Aorta (tissue), 5 donors: ENCODE measurements at regions not wholly inside any gene's neighbourhood (a gene's known extent, or its start where the extent isn't known, plus 50 kb on each side); places are given as distances from the start of the nearest gene placed in this dataset.

ENCODE experiments used
- ATAC-seq: fragments of 200-7000 bp; cut with Tn5 transposase; one replicate; pipeline ENCODE4 v1.9.1; 2022; ENCODE audit warnings: moderate library complexity; ENCODE audit not compliant: low FRiP score
- DNase-seq, 2 donors: peaks; one replicate each; pipeline ENCODE4 v3.0.0-alpha.2; 2020
- H3K27ac ChIP-seq, 2 donors: one replicate each; pipeline ENCODE4 v1.5.1; 2013; ENCODE audit warnings: low read length in 2 of 2, mild to moderate bottlenecking in 2 of 2, moderate library complexity in 2 of 2, control low read depth in 1 of 2, inconsistent platforms in 1 of 2, low read depth in 1 of 2
- H3K27me3 ChIP-seq, 2 donors: one replicate each; pipeline ENCODE4 v1.6.1; 2013; ENCODE audit warnings: control low read depth in 1 of 2, low read length in 1 of 2, mild to moderate bottlenecking in 1 of 2, moderate library complexity in 1 of 2; ENCODE audit not compliant: insufficient read depth in 2 of 2, control insufficient read depth in 1 of 2
- H3K36me3 ChIP-seq, 2 donors: one replicate each; pipeline ENCODE4 v1.6.1; 2013; ENCODE audit warnings: control low read depth in 1 of 2, low read length in 1 of 2, mild to moderate bottlenecking in 1 of 2; ENCODE audit not compliant: insufficient read depth in 2 of 2, control insufficient read depth in 1 of 2
- H3K4me1 ChIP-seq, 2 donors: one replicate each; pipeline ENCODE4 v1.6.1; 2013; ENCODE audit warnings: low read length in 2 of 2, control low read depth in 1 of 2, mild to moderate bottlenecking in 1 of 2, moderate library complexity in 1 of 2; ENCODE audit not compliant: insufficient read depth in 2 of 2, control insufficient read depth in 1 of 2
- H3K4me3 ChIP-seq, 2 donors: one replicate each; pipeline ENCODE4 v1.5.1; 2013; ENCODE audit warnings: low read length in 2 of 2, control low read depth in 1 of 2, mild to moderate bottlenecking in 1 of 2
- H3K9me3 ChIP-seq: one replicate; pipeline ENCODE4 v1.6.1; 2013; ENCODE audit warnings: mild to moderate bottlenecking, low read length; ENCODE audit not compliant: control insufficient read depth
- WGBS, 2 donors: extraction: QIAGEN DNeasy Blood & Tissue Kit; methylation state at CpG; one replicate each; pipeline ENCODE4 v1.1.7; 2013; 5-methylcytosine and 5-hydroxymethylcytosine counted together
- intact Hi-C, 2 donors: fragments of 100-400 bp; cut with DNase I; formaldehyde crosslinking; loops; one replicate each; pipeline versions ENCODE4 v1.14.2 to v1.15.0; 2022
- donor health status: healthy with polysubstance abuse.
- donor health status: Bipolar disorder and iron deficiency.
- donor health status: DM: no; HTN: no; CAD: no.
- donor health status: DM: no; HTN: no; CAD: no.
- donor health status: DM: yes; HTN: yes; CAD: no.

- no peak for ATAC-seq
- Histone ChIP-seq H3K4me3 (no peak overlapping the region), H3K27me3 (peaks cover 0 to 2% of the 10 kb centered on the region in 2 donors), H3K9me3 (peaks cover 4% of the 10 kb centered on the region), H3K36me3 (no peaks in the 10 kb centered on the region), H3K27ac (no peak overlapping the region), H3K4me1 (no peaks in the 10 kb centered on the region)
- intact Hi-C loops = no loop called here
- no peak for DNase-seq
- 68 to 71% methylated on average over 4 of the region's 4 CpGs for WGBS, 2 donors
Observed at GRCh38 chr10:125379592-125379991, 219.2 kb upstream of the CTBP2 start.

- Histone ChIP-seq H3K27ac (no peak overlapping the region), H3K4me1 (no peaks in the 10 kb centered on the region), H3K27me3 (peaks cover 0 to 2% of the 10 kb centered on the region in 2 donors), H3K4me3 (no peak overlapping the region), H3K9me3 (peaks cover 3% of the 10 kb centered on the region), H3K36me3 (no peaks in the 10 kb centered on the region)
- intact Hi-C loops = no loop called here
- no peak for DNase-seq
- no peak for ATAC-seq
Observed at GRCh38 chr10:125377368-125377767, 217.0 kb upstream of the CTBP2 start.

GRCh38 chr10:125375210-125375609, 214.8 kb upstream of the CTBP2 start:
- peaks cover 0 to 2% of the 10 kb centered on the region in 2 donors for H3K27me3 ChIP-seq
- 46 to 49% methylated on average over 3 of the region's 3 CpGs for WGBS, 2 donors
- peaks cover 3% of the 10 kb centered on the region for H3K9me3 ChIP-seq
- H3K4me3 ChIP-seq = no peak overlapping the region
- no peaks in the 10 kb centered on the region for H3K36me3 ChIP-seq
- DNase-seq (no peak), ATAC-seq (no peak)
- intact Hi-C loops = no loop called here
- no peaks in the 10 kb centered on the region for H3K4me1 ChIP-seq
- no peak overlapping the region for H3K27ac ChIP-seq

GRCh38 chr10:125373546-125373945, 213.2 kb upstream of the CTBP2 start:
- Histone ChIP-seq H3K4me1 (no peaks in the 10 kb centered on the region), H3K27ac (no peak overlapping the region), H3K9me3 (no peaks in the 10 kb centered on the region), H3K27me3 (peaks cover 0 to 2% of the 10 kb centered on the region in 2 donors), H3K4me3 (no peak overlapping the region), H3K36me3 (no peaks in the 10 kb centered on the region)
- ATAC-seq (no peak), DNase-seq (no peak)
- intact Hi-C loops = no loop called here
- WGBS, 2 donors = 61 to 63% methylated on average over 6 of the region's 6 CpGs

- peak; percentile 29 for ATAC-seq
- H3K27ac ChIP-seq = no peak overlapping the region
- no peaks in the 10 kb centered on the region for H3K4me1 ChIP-seq
- H3K4me3 ChIP-seq = no peak overlapping the region
- DNase-seq = peak in 1 of 2 donors; percentile 42
- H3K36me3 ChIP-seq = no peaks in the 10 kb centered on the region
- 16 to 19% methylated on average over 17 of the region's 17 CpGs for WGBS, 2 donors
- H3K27me3 ChIP-seq = no peaks in the 10 kb centered on the region
- no peaks in the 10 kb centered on the region for H3K9me3 ChIP-seq
- intact Hi-C loops = no loop called here
Observed at GRCh38 chr10:125370578-125370977, 210.2 kb upstream of the CTBP2 start.

GRCh38 chr10:125369382-125370326, 209.3 kb upstream of the CTBP2 start:
- no peaks in the 10 kb centered on the region for H3K9me3 ChIP-seq
- ATAC-seq (no peak), DNase-seq (no peak)
- no peaks in the 10 kb centered on the region for H3K4me1 ChIP-seq
- H3K4me3 ChIP-seq = no peak overlapping the region
- H3K36me3 ChIP-seq = no peaks in the 10 kb centered on the region
- no peaks in the 10 kb centered on the region for H3K27me3 ChIP-seq
- 76 to 81% methylated on average over 12 of the region's 12 CpGs for WGBS, 2 donors
- intact Hi-C loops = no loop called here
- H3K27ac ChIP-seq = no peak overlapping the region

- H3K36me3 ChIP-seq = no peaks in the 10 kb centered on the region
- peaks cover 1% of the 10 kb centered on the region for H3K9me3 ChIP-seq
- intact Hi-C loops = no loop called here
- no peaks in the 10 kb centered on the region for H3K4me1 ChIP-seq
- DNase-seq (no peak), ATAC-seq (no peak)
- WGBS, 2 donors = 0 to 26% methylated on average over 1 of the region's 1 CpG
- H3K4me3 ChIP-seq = no peak overlapping the region
- H3K27me3 ChIP-seq = no peaks in the 10 kb centered on the region
- H3K27ac ChIP-seq = no peak overlapping the region
Observed at GRCh38 chr10:125368146-125368545, 207.8 kb upstream of the CTBP2 start.

- no peak for ATAC-seq
- H3K9me3 ChIP-seq = peaks cover 1% of the 10 kb centered on the region
- no peak overlapping the region for H3K4me3 ChIP-seq
- H3K27ac ChIP-seq = no peak overlapping the region
- H3K27me3 ChIP-seq = peaks cover 0 to 2% of the 10 kb centered on the region in 2 donors
- H3K36me3 ChIP-seq = no peaks in the 10 kb centered on the region
- intact Hi-C loops = no loop called here
- H3K4me1 ChIP-seq = no peaks in the 10 kb centered on the region
- DNase-seq = no peak
Observed at GRCh38 chr10:125363791-125364190, 203.4 kb upstream of the CTBP2 start.

GRCh38 chr10:125362950-125363349, 202.6 kb upstream of the CTBP2 start:
- H3K4me1 ChIP-seq = no peaks in the 10 kb centered on the region
- intact Hi-C loops = no loop called here
- peaks cover 0 to 2% of the 10 kb centered on the region in 2 donors for H3K27me3 ChIP-seq
- no peak overlapping the region for H3K27ac ChIP-seq
- WGBS, 2 donors = 89 to 93% methylated on average over 2 of the region's 2 CpGs
- H3K4me3 ChIP-seq = no peak overlapping the region
- DNase-seq = no peak
- H3K36me3 ChIP-seq = no peaks in the 10 kb centered on the region
- ATAC-seq = no peak
- peaks cover 3% of the 10 kb centered on the region for H3K9me3 ChIP-seq
